HG03025 (cell line): ENCODE measurements at regions not wholly inside any gene's neighbourhood (a gene's known extent, or its start where the extent isn't known, plus 50 kb on each side); places are given as distances from the start of the nearest gene placed in this dataset.

Experiments
- ATAC-seq: cut with Tn5 transposase; IDR thresholded peaks from one replicate; pipeline ENCODE4 v1.9.1; 2021; ENCODE audit warnings: mild to moderate bottlenecking, moderate library complexity; ENCODE audit not compliant: unreplicated experiment, low FRiP score

DNA sequence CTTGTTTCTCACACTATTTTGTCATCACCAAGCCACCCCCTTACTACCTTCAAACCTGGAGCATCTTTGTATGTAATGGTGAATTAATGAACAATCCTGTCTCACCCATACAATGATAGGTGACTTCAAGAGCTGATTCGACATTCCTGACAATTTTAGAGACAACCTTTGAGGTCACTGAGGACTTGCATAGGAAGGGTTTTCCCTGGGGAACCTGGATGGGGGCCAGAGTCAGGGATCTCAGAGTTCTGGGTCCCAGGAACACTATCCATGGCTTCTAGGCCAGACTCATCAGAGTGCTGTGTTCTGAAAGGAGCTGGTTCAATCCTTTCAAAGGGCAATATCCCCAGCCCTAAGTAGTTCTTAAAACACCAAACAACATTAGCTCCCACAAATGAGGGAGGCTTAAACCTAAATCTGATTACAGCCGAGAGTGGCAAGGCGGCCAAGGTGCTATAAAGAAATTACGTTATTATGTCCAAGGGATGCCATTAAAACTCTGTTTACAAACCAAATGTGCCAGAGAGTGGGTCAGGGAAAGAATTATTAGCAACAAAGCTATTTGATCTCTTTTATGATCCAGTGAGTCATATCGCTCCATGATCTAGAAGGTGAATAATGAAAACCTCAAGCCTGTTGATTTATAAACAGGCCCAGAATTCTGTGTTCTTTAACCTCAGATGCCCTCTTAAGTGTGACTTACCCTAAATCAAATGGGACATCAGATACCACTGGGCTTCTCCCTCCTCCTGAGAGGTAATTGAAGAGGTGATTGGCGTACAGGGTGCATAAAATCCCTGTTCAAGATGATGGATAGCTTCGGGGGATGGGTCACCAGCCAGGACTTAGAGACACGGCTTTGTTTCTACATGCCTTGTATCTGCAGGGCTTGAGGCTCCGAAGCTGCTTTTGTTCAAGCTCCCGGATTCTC is 230.2 kb upstream of the TBX3 start:
- no peak for ATAC-seq

DNA sequence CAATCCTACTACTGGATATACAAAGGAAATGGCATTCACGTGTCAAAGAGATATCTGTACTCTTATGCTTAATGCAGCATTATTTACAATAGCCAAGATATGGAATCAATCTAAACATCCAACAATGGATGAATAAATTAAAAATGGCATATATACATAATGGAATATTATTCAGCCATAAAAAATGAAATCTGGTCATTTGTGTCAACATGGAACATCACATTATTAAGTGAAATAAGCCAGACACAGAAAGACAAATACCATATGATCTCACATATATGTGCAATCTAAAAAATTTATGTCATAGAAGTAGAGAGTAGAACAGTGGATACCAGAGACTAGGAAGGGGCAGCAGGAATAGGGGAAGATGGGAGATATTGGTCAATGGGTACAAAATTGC is 228.8 kb upstream of the TBX3 start:
- ATAC-seq, result no peak

DNA sequence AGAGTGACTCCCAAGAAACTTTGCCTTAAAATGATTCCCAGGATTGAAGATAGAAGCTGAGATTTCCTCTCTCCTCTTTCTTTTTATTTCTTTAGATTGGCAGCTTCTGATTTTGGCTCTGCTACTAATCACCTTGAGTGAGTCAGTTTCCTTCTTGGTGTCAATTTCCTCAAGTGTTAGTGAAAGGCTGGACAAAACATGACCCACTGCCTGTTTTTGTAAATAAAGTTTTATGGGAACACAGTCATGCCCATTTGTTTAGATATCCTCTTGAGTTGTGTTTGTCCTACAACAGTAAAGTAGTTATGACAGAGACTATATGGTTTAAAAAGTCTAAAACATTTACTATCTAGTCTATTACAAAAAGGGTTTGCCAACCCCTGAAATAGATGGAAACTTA is 227.2 kb upstream of the TBX3 start:
- ATAC-seq, result no peak

DNA sequence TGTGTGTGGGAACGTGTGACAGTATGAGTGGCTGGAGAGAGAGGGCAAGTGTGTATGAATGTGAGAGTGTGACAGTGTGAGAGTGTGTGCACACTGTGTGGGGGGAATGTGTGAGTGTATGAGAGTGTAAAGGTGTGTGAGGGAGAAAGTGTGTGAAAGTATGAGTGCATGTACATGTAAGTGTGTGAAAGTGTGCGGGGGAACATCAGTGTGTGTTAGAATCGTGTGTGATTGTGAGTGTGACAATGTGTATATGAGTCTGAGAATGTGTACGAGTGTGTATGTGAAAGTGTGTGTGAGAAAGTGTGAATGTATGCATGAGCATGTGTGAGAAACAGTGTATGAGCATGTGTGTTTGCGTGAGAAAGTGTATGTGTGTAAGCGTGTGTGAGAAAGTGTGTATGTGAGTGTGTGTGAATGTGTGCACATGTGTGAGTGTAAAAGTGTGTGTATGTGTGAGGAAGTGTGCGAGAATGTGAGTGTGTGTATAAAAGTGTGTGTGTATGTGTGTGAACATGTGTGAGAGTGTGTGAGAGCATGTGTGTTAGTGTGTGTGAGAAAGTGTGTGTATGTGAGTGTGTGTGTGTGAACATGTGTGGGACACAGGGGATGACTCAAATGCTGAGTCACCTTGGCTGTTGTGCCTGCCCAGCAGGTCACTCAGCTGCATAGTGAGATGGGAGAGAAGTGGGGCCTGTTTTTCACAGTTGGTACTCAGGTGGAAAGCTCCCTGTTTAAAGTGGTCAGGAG is 220.5 kb upstream of the TBX3 start:
- ATAC-seq, result no peak

DNA sequence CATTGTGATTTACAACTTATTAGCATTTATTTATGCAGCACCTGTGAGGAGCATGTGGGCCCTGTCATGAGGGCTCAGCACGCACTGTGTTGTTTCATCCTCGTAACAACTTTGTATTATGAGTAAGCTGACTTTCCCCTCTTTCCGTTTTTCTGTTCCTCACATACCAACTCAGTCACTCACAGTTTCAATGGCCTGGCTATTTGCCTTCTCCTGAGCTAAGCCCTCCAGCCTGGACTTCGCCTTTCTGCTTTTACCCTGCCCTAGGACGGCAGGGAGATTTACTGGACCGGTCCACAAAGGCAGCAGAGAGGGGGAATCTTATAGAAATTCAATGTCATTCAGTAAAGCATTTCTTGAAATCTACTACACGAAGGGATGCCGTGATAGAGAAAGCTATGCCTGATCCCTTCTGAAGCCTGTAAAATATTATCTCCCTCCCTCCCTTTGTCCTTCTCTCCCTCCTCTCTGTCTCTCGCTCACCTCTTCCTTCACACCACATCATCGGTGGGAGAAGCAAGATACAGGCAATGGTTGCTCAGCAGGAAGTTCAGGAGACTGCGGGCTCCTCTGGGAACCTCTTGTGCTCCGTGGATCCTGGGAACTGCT is 219.2 kb upstream of the TBX3 start:
- no peak for ATAC-seq

DNA sequence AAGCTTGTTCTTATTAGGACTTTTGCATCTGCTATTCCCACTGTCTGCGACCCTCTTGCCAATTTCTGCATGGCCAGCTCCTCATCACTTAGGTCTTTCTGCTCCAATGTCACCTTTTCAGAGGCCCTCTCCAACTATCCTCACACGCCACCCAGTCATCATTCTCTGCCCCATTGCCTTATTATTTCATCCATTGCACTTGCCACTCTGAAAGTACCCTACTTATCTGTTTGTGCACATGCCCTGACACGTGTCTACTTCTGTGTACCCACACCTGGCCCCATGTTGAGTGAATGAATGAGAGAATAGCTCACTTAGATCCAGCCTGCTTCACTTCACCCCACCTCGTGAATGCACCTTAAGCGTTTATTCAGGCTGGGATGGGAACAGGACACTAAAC is 218.7 kb upstream of the TBX3 start:
- no peak for ATAC-seq

DNA sequence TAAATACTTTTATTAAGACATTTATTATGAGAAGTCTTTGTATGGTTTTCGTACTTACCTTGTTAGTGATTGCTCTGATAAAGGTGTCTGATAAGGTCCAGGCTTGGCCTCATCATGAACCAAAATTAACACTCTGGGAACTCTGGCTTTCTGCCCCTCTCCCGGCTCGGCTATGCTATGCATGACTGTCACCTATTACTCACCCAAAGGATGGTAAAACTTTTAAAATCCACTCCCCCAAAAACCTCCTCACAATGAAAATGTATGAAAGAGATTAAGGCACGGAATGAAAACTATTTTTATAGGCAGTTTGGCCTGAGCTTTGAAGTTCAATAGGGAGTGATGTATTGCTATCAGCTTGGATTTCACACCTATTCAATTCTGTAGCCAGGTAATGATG is 217.3 kb upstream of the TBX3 start:
- no peak for ATAC-seq

DNA sequence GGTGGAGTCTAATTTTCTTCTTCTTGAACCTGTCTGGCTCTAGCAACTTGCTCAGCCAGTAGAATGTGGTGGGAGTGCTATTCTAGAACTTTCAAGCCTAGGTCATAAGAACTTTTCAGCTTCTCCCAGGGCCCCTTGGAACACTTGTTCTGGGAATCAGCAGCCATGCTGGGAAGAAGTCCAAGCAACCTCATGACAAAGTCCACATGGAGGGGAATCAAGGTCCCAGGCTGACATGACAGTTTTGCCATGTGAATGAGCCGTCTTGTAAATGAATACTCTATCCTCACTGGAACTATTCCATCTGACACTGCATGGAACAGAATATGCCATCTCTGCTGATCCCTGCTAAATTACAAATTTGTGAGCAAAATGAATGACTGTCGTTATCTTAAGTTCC is 214.2 kb upstream of the TBX3 start:
- no peak for ATAC-seq

DNA sequence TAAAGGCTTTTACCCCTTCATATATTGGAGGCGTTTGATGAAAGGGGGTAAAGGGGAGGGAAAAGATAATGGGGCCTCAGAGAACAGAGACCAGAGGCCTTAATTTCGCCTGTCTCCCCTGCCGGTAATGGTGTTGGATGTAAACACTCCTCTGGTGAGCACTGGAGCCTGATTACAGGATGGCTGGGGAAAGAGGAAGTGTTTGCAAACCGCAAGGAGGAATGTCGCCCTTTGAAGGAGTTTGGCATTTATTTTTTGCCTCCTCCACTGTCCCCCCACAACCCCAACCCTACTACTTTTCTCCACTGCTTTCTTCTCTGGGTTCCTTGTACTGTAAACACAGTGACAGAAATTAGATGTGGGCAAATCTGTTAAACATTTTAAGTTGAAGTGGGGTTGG is 211.9 kb upstream of the TBX3 start:
- no peak for ATAC-seq

DNA sequence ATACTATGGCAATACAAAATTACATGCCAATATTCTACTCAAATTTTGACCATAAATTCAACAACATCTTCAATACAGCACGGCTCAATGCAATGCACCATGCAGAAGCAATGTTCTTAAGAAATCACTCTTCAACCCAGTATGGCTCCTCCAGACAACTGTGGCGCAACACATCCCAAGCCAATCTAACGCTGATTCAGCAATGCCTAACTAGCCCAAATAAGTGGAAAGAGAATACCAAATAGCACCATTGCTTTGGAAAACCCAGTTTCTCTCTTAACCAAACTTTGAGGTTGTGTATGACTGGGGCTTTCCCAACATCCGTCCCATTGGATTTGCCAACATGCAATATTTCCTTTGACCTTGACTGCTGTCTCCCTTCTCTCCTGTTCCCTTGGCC is 211.1 kb upstream of the TBX3 start:
- no peak for ATAC-seq

DNA sequence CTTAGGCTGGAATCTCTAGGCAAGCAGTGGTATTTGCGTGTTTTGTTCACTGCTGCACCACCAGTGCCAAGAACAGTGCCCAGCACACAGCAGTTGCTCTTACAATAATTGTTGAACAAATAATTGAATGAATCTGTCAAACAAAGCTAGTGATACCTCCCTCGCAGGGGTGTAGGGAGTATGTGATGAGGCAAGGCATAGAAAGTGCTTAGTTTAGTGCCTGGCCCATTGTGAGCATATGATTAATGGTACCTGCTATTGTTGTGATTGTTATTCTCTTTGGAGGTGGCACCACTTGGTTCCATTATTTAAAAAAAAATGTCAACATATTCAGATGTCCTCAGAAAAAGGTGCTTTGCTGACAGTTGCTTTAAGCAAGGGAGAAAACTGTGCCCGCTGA is 210.1 kb upstream of the TBX3 start:
- no peak for ATAC-seq

DNA sequence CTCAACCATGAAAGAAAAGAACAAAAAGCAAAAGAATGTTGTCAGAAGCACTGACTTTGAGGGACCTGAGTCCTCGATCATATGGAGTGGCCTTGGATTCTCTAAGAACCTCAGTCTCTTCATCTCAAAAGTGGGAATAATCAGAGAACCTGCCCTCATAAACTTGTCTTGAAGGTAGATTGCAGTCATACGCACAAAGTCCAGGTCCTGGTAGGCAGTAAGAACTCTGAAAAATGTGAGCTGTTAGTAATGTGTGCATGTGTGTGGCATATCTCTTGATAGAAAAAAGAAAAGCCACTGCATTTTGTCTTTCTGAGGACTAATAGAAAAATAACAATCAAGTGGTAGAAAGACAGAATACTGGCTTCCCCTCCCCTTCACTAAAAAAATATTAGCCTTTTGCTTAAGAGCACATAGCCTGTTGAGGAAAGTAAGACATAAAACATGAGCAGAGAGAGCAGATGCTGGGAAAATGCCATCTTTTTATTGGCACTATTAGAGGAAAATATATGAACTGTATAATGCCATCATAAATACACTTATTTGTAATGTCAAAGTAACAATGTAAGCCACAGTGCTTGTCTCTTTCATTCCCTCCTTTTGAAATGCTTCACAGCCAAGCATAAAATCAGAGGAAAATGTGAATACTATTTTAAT is 205.1 kb upstream of the TBX3 start:
- no peak for ATAC-seq

DNA sequence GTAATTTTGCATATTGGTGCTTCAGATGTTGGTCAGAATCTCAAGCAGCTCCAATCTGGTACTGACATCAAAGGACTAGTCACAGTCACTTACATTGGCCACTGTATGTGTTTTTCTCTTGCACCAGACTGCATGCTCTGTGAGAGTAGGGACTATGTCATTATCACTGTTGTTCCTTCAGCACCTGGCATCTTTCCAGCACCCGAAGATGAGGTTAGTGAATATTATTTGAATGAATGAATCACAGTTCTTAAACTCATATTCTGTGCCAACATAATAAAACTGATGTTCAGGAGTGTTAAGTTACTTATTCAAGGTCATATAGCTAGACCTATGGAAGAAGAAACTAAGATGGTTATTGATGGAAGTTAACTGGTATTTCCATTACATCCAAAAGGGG is 204.5 kb upstream of the TBX3 start:
- ATAC-seq, result no peak

DNA sequence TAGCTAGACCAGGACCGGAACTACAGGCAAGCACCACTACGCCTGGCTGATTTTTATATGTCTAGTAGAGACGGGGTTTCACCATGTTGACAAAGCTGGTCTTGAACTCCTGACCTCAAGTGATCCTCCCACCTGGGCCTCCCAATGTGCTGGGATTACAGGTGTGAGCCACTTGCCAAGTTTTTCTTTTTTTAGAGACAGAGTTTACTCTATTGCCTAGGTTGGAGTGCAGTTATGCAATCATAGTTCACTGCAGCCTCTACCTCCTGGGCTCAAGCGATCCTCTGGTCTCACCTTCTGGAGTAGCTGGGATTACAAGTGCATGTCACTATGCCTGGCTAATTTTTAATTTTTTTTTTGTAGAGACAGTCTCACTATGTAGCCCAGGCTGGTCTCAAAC is 201.5 kb upstream of the TBX3 start:
- no peak for ATAC-seq

DNA sequence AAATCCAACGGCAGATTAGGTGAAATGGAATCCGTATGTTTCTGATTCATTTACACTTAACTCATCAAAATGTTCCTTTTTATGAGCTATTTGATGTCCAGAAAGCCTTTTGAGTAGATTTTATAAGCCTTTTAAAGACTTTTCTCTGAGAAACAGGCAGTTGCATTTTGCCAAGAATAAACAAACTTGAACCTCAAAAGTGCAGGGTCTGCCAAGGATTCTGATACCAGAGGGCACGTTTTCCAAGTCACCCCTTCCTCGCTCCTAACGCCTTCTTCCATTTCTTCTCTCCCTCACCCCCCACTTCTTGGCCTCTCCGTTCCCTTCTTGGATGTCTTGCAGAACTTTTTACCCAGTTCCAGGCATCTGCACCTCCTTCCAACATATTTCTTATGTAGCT is 200.6 kb upstream of the TBX3 start:
- ATAC-seq, result no peak

DNA sequence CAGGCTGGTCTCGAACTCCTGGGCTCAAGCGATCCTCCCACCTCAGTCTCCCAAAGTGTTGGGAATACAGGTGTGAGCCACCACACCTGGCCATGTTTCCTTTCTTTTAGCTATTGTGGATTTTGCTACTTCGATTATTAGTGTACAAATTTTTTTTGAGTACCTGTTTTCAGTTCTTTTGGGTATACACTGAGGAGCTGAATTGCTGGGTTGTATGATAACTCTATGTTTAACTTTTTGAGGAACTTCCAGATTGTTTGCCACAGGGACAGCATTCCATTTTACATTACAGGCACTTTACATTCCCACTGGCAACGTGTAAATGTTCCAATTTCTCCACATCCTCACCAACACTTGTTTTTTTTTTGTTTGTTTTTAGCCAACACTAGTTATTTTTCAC is 198.1 kb upstream of the TBX3 start:
- ATAC-seq, result no peak

DNA sequence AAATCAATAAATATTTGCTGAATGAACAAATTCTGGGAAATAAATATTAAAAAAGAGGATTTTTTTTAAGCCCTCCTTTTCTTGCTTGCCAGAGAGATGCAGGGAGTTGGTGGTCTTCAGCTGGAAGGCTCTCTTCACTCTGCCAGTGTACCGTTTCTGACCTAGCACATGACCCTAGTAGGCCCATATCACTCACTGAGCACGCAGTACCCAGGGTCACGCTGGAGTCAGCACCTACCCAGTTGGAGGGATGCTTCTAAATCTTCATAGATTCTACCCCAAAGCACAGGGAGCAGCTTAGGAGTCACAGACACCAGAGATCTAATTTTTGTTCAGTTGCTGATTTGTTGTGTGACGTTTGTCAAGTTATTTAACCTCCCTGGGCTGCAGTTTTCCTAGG is 195.4 kb upstream of the TBX3 start:
- no peak for ATAC-seq

DNA sequence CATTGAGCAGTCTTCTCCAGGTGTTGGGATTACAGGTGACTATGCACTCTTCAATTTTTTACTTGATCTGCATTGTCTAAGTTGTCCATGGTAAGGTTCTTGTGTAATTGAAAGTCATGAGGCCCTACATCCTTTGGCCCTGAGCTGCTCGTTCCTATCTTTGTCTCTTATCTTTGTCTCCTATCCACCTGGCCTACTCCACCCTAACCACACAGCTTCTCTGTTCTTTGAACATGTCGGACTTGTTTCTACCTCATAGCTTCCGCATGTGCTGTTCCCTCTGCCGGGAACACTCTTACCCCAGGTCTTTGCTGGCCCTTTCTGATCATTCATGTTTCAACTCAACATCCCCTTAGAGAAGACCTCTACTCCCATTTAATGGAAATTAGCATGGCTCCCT is 194.8 kb upstream of the TBX3 start:
- ATAC-seq, result no peak

DNA sequence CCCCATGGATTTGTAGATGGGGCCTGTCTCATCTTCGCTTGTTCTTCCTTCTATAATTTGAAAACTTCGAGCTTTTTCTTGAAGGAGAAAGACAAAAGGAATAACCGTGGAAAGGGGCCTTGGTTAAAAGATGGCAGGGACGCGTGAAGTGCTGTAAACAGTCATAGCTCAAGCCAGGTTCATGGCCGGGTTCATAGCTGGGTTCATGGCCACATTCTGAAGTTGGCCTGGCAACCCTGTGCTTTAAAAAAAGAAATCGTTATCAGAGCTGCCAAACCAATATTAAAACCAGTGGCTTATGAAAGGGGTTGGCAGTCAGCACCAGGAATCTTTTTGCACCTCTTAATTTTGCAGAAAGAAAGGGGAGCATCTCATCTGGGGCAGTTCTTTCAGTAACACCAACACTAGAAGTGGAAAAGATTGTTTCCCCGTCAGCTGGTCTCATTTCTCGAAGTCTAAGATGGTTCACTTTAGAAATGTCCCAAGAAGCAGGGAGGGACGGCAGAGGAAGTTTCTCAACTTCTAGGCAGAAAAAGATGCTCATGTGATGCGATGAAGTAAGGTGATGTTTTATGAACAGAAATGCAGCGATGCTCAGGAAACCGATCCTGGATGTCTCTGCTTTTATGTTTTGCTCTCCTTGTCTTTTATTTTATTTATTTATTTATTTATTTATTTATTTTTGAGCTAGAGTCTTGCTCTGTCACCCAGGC is 193.1 kb upstream of the TBX3 start:
- ATAC-seq, result no peak

DNA sequence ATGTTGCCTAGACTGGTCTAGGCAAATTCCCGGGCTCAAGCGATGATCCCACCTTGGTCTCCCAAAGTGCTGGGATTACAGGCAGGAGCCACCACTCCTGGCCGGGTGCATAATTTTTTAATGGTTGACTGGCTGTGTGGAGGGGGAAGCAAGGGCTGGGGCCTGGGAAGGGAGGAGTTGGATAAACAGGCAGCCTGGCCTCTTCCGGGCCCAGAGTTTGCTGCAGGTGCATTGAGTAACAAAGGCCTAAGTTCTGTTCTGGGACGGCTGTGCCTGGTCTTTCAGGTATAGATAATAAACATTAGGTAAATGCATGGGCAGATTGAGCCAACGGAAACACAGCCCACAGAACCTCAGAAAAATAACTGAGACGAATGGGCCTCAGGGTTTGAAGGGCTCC is 191.3 kb upstream of the TBX3 start:
- ATAC-seq, result no peak
